Stimulated activated CD8-positive, alpha-beta memory T cell treated with anti-CD3 and anti-CD28 coated beads, Interleukin-12 subunit alpha, Interleukin-12 subunit beta, amount 100 ng/mL, for 4 hours (primary cell): ENCODE measurements at regions not wholly inside any gene's neighbourhood (a gene's known extent, or its start where the extent isn't known, plus 50 kb on each side); places are given as distances from the start of the nearest gene placed in this dataset.

Experiments used
- DNase-seq: peaks from one replicate; pipeline ENCODE4 v3.0.0-alpha.2; 2020; ENCODE audit warnings: low read depth

DNA sequence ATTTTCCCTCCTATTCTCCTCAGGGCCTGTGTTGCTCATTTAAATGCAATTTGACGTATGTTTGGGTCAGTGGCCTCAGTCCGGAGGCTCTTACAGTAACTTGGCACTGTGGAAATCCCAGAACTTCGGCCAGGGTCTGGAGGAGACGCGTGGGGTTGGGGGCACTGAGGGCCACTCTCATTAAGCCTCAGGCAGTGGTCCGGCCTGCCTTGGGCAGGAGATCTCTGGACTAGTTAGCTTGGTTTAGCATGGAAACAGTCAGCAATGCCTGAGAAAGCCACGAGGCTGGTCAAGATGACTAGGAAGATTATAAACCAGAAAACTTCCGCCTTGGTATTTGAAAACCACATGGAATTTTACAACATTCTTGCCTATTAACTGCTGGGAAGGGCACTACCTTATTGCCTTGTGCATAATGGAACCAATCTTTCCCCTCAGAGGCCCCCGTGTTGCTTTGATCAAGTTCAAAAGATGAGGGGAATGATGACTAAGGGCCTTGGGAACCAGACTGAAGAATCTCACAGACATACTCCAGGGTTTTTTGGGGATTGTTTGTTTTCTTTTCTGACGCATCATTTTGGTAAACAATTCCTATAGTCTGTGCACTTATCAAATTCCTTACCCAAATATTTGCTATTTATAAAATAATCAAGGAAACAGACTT is 206.0 kb upstream of the PREP start:
- no peak for DNase-seq

DNA sequence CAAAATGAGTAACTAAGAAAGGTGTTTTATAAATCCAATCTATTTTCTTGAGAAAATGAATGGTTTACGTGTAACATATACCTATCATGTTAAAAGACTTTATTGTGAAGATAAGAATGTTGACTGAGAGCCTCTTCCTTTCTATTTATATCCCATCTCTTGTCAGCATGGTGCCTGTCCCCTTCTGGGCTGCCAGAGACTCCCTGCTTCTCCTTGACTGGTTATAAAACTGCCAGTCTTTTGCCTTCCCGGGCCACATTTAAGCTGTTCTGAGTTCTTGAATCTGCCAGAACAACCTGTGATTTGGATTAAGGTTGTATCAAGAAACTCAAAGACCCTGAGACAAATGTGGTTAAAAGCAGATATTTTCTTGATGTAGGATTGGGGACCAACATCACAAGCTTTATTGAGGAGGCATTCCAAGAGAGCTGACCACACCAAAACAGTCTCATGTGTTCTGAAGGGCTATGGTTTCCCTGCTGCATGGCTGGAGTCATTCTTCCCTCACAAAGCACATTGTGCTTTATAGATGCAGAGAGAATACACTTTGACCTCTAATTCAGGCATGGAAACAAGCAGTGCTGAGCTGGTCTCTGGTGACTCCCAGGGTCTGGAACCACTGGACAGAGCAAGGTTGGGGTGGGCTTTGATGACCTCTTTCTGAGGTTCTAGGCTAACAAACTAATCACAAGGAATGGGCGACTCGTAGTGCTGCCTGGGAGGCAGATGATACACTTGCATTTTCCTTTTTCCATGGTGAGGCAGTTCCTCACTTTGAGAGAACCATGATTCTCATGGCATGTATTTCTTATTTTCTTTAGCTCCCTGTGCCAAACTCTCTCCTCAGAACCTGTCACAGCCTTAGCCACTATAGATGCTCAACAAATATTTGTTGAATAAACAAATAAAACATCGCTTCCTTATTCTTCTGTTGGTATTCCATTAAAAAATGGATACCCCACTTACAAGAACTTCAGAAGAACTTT is 205.0 kb upstream of the PREP start:
- DNase-seq: no peak

GRCh38 chr6:105606831-105607463 is 204.1 kb upstream of the PREP start:
- DNase-seq: no peak

GRCh38 chr6:105604587-105604884 is 201.7 kb upstream of the PREP start:
- no peak for DNase-seq

- DNase-seq: no peak
These were observed 201.1 kb upstream of the PREP start for GRCh38 chr6:105603788-105604586.

DNA sequence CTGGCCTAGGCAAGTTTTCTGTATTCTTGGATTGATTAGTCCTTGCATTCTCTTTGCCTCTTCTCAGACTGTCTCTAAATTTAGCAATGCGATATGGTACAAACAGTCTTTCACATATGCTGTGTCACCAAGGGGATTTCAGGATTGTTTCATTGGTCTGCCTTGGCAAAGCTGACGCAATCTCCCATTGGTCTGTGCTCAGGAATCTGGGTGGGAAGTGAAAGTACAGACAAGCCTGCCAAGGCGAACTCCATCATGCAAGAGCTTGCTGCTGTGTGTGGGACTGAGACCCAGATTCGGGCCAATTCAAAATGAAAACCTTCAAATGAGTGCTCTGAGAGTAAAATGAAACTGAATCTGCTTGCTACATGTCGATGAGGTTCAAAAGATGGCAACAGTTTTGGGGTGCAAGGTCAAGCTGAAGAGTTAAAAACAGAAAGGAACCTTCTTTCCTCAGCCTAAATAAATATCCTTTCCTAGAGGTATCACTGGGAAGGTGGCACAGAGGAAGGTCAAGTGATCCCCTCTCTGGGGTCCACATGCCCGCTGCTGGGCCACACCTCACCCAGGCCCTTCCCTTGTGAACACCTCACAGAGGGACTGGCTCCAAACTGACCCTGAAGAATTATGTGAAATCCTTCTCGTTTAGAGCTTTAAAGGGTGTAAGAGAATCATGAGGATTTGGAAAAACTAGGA is 198.8 kb upstream of the PREP start:
- no peak for DNase-seq

GRCh38 chr6:105600336-105601260 is 197.7 kb upstream of the PREP start:
- DNase-seq: no peak

DNA sequence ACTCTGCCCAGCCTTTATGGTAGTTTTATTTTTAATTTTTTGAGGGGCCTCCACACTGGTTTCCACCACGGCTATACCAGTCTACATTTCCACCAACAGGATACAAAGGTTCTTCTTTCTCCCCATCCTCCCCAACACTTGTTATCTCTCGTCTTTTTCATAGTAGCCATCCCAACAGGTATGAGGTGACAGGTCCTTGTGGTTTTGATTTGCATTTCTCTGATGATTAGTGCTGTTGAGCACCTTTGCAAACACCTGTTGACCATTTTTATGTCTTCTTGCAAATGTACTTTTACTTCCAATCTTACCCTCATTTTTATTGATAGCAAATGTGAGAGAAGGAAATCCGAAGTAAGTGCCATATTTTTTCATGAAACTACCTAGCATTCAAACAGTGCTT is 195.4 kb upstream of the PREP start:
- no peak for DNase-seq

DNA sequence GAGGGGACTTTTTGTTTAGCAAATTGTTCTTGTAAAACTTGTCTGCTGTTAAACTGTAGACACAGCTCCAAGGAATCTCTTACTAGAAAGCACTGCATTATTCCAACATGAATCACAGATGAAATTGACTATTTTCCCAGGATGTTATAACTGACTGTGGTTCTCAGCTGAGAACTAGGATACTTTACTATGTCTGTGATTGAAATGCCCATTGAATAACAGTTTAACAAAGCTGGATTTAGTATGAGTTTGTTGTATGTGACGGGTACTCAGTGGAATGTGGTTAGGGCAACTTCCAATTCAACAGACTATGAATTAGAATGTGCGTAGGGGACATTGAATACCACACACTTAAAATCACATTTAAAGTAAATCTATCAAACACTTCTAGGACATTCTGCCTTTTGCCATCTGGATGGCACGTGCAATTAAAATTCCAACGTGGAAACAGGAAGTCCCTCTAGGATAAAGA is 193.4 kb upstream of the PREP start:
- DNase-seq: no peak

- no peak for DNase-seq
These were observed 192.9 kb upstream of the PREP start for GRCh38 chr6:105595829-105596228.

GRCh38 chr6:105594821-105595220 is 191.9 kb upstream of the PREP start:
- DNase-seq: no peak

GRCh38 chr6:105593805-105594671 is 191.2 kb upstream of the PREP start:
- no peak for DNase-seq

DNA sequence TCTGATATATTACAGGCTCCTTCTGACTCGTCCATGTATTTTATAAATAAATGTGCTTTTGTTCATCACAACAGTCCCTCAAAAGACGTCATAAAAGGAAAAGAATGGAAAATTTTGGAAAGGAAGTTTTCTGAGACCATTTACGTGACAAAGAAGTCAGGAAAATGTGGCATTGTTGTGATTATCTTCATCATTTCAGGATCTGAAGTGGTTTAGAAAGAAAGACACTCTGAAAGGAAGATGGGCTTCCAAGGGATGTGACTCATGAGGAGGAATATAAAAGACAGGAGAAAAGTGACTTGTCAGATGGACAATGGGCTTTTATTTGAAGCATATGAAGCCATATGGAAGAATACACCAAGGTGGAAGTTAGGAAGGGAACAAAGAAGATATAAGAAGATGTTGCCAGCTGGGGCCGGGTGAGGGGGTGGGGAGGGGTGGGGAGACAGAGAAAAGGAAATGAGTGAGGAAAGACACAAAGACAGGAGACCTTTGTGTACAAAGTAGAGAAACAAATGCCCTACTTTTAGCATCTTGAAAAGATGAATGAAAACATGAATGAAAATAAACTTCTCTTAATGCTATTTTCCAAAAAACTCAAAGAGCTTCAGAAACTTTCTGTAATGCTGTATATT is 190.3 kb upstream of the PREP start:
- no peak for DNase-seq

DNA sequence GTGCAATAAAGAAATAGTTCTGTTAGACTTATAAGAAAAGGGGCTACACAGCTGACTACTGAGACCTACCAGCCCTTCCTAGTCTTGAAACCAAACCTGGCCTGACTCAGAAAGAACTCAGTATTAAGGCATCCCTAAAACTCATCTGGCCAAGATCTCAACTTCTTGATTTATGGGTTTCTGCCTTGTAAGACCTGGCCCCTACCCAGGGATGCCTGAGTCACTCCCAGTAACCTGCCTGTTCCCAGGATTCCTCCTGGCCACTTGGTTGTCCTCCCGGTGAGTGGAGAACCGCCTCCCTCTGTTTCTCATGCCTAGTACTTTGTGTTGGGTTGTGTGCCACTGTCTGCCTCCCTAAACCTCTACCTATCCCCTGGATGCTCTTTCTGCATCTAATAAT is 189.4 kb upstream of the PREP start:
- DNase-seq: no peak

GRCh38 chr6:105591053-105591452 is 188.2 kb upstream of the PREP start:
- no peak for DNase-seq

DNA sequence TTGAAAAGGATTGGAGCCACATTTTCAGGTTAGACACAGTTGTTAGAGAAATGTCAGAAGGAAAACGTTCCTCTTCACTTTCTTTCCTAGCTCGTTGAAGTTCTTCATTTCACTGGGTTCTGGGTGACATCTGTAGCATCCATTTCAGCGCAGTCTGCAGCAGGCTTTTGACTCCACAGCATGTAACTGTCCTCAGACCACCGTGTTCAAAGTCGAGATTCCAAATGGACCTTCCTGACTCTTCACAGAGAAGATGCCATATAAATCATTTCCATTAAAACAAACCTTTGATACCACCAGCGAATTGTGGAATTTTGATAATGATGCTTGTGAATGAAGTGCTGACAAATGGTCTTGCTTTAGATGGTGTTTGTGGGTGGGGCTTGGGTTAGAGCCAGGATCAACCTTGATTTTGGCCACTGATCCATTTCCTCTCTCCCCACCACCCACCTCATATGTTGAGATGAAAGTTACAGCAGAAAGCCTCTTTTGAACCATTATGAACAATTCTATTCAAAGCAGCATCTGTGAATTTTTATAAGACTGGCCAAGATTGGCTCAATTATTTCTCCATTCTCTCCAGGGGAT is 185.3 kb upstream of the PREP start:
- no peak for DNase-seq

GRCh38 chr6:105587349-105588122 is 184.7 kb upstream of the PREP start:
- DNase-seq: no peak
